GM21825 (cell line): ENCODE measurements at regions not wholly inside any gene's neighbourhood (a gene's known extent, or its start where the extent isn't known, plus 50 kb on each side); places are given as distances from the start of the nearest gene placed in this dataset.

Experiments
- ATAC-seq: cut with Tn5 transposase; IDR thresholded peaks from one replicate; pipeline ENCODE4 v1.9.1; 2021; ENCODE audit warnings: mild to moderate bottlenecking, moderate library complexity; ENCODE audit not compliant: unreplicated experiment

DNA sequence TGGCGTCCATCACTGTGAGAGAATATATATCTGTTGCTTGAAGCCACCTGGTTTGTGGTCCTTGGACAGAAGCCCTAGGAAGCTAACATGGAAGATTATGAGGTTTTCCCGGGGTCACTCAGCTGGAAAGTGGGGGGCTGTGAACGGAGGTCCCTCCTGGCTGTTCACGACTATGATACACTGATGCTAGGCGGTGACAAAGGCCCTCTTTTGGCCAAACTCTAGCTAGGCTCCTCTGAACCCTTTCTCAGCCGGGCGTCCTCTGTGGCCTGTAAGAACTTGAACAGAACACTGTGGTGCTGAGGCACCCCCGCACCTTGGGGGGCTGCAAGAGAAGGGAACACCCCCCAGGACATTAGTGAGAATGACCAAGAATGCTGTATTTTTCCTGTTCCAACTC lies 164.6 kb downstream of the TFCP2L1 start:
- no peak for ATAC-seq

DNA sequence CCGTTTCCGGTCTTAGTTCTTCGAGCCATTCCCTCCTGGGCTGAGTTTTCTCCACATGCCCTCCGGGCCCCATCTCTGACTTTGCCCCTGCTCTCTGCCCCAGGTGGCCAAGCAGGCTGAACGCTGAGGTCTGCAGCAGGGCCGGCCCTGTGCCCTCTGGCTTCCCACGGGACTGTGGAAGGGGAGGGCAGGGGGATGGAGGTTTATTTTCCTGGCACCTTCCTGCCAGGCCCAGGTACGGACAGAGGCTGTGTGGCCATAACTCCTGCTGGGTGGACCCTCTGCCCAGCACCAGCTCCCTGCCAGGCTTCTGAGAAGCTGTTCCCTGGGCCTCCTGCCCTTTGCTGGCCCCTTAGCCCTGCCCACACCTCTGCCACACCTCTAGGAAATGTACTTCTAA lies 164.0 kb downstream of the TFCP2L1 start:
- ATAC-seq: no peak

GRCh38 chr2:121121661-121122060 lies 163.3 kb downstream of the TFCP2L1 start:
- ATAC-seq: no peak

DNA sequence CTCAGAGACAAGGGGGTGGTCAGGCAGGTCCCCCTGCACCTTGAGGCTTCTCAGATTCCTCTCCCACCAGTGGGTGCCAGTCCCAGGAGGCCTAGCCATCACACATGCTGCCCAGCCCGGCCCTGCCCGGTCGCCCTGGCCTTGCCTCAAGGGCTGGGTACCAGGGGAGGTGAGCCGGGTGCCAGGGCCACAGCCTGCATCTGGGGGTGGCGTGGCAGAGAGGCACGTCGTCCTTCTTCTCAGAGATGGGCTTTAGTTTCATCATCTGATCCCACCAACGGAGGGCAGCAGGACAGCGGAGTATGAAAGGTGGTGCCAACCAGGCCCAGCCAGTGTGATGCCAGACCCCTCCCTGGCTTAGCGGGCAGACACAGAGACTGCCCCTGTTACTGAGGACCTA lies 161.7 kb downstream of the TFCP2L1 start:
- no peak for ATAC-seq

GRCh38 chr2:121124330-121124729 lies 160.7 kb downstream of the TFCP2L1 start:
- ATAC-seq: no peak

DNA sequence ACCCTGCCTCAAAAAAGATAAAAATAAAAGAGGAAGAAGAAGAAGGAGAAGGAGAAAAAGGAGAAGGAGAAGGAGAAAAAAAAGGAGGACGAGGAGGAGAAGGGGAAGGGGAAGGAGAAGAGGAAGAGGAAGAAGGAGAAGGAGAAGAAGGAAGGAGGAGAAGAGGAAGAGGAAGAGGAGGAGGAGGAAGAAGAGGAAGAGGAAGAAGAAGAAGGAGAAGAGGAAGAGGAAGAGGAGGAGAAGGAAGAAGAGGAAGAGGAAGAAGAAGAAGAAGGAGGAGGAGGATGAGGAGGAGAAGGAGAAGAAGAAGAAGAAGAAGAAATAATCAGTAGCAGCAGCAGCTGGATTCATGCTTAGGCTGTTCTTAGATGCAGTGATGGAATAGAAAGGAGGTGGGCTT lies 159.7 kb downstream of the TFCP2L1 start:
- no peak for ATAC-seq

DNA sequence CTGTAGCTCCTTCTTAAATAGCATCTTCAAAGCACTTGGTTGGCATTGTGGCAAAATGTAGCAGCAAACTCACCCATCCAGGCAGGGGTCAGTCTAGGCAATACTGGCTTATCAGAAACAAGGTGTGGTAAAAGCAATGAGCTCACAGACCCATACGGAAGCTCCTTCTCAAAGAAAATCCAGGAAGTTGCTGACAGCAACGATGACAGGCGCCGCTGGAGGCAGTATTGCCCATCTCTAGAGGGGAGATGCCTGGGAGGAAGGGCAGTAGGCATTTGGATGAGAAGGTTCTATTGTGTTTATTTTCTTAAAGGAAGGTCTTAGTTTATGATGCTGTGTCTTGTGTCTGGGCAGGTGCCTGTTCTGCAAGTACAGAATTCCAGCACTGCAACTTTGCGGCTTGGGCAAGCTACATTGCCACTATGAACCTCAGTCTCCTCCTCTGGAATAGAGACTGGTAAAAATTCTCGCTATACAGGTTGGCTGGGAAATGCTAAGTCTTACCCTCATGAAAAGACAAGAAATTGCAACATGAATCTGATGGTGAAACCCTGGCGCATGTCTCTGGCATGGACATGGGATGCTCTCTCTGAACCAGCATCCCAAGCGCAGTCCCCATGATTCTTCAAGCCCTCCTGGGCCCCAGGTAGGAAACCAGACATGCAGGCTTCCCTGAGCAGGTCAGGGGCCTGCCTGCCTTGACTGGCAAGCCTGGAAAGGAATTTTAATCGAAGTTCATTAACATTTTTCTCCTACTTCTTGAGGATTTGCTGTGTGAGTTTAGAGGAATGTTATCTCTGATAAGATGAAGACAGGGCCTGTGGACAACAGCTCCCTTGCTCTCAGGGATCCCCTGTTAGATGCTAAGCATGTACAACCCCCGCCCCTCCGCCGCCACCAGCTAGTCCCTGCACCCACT lies 156.0 kb downstream of the TFCP2L1 start:
- no peak for ATAC-seq

GRCh38 chr2:121129692-121130091 lies 155.3 kb downstream of the TFCP2L1 start:
- ATAC-seq: no peak

DNA sequence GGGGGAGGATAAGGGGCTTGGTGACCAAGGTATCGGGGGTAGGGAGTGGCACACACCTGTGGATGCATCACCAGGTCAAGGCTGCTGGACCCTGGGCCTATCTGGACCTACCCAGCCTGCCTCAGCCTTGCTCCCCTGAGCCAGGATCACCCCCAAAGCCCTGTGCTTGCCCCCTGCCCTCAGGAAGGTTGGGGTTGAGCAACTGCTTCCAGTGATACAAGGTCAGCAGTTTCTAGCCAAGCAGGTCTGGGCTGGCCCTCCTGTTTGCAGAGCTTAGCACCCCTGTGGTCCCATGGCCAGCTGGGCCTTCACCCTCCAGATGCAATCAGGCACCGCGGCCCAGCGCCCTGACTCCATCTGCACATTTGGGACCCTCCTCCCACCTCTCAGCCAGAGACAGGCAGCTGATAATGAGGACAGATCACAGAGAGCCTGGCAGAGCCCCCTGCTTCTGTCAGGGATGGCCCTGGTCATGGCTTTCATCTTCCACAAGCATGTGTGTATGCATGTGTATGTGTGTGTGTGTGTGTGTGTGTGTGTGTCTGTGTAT lies 154.6 kb downstream of the TFCP2L1 start:
- no peak for ATAC-seq

DNA sequence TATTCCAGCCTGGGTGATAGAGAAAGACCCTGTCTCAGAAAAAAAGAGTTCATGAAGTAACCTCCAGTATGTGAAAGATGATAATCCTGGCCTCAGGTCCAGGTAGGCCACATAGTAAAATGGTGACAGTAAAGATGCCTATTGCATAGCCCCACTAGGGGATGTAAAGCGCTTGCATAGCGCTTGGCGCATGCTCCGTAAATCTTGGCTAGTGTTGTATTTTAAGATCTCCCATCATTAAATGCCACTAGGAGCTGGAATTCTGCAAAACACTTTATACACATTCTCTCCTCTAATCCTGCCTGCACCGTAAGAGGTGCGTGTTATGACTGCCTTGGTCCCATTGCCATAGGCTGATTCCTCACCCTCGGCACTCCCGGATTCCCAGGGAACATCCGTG lies 153.6 kb downstream of the TFCP2L1 start:
- no peak for ATAC-seq

GRCh38 chr2:121132054-121132761 lies 152.8 kb downstream of the TFCP2L1 start:
- no peak for ATAC-seq

GRCh38 chr2:121132762-121133107 lies 152.3 kb downstream of the TFCP2L1 start:
- no peak for ATAC-seq

DNA sequence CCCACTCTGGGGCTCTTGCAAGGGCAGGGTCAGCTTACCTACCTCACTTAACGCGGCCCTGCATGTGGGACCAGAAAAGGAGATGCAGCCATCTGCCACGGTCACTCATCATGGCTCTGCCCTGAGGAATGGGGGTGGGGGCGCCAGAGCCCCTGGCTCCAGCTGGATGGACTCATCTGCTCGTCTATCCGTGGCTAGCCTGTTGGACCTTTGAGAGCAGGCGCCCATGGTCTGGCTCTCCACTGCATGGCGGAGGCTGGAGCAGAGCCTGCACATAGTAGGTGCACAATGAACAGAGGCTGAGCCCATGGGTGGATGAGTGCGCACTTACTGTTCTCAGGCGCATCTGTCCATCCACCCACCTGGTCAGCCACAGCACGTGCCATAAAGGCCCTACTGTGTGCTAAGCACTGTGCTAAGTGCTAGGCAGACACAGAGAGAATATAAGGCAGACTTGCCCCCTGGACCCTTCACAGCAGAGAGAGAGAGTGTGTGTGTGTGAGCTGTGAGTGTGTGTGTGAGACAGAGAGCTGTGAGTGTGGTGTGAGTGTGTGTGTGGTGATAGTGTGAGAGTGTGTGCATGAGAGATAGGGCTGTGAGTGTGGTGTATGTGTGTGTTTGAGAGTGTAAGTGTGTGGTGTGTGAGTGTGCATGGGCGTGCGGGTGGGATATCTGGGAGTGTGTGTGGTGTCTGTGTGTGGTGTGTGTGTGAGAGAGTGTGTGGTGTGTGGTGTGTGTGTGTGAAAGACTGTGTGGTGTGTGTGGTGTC lies 151.3 kb downstream of the TFCP2L1 start:
- no peak for ATAC-seq

DNA sequence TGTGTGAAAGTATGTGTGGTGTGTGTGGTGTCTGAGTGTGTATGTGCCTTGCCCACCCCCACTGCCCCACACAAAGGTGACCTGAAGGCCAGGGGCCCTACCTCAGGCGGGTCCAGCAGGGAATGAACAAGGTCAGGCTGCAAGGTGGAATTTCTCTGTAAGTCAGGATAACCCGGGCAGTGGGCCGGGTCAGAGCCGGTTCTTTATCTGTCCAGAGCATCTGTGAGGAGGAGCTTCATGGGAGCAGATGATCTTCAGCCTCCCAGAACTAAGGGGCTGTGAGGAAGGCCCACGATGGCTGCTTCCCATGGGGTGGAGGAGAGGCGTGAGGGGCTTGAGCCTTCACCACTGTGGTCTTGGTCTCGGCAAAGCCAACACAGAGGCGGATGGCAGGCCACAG lies 150.3 kb downstream of the TFCP2L1 start:
- ATAC-seq: no peak

DNA sequence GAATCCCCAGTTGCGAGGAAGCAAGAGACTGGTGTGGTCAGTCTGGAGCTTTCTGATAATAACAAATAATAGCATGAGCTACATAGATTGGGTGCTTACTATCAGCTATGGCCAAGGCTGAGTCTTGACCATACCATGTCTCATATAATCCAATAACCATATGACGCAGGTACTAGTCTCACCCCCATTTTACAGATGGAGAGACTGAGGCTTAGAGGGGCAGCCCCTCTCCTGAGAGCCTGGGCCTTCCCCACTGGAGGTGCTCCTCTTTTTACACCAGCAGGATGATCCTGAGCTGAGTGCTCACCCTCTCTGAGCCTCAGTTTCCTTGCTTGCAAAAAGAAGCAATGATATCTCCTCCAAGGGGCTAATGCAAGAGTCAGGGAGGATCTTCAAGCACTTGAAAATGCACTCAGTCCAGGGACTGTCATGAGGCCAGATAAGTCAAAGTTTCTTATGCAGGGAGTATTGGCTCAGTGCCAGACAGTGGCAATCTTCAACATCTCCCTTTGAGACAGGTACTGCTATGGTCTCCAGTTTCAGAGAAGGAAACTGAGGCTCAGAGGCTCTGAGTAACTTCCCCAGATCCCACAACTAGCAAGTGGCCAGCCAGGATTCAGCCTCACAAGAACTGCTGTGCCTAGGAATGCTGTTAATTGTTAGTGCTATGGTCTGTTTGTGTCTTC lies 149.7 kb downstream of the TFCP2L1 start:
- no peak for ATAC-seq

- ATAC-seq: no peak
These were observed 148.7 kb downstream of the TFCP2L1 start for GRCh38 chr2:121136323-121136722.

GRCh38 chr2:121137571-121137970 lies 147.4 kb downstream of the TFCP2L1 start:
- ATAC-seq: no peak

GRCh38 chr2:121140734-121141133 lies 144.3 kb downstream of the TFCP2L1 start:
- no peak for ATAC-seq

DNA sequence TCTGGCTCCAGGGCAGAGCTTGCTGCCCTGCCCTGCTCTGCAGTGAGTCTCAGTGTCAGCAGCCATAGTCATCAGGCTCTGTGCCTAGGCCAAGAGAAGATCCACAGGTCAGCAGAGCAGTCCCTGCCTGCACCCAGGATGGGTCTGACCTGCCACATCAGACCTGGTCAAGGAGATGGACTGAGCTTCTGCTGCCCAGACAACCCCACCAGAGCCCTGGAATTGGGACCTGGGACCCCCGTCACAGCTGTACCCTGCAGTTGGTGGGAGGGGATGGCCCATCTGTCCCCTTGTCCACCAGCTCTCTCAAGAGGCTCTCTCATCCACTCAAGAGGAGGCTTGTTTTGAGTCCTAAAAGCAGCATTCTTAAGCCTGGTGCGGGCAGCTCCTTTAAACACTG lies 142.6 kb downstream of the TFCP2L1 start:
- ATAC-seq: no peak

GRCh38 chr2:121144111-121144510 lies 140.9 kb downstream of the TFCP2L1 start:
- ATAC-seq: no peak

GRCh38 chr2:121146630-121147029 lies 138.4 kb downstream of the TFCP2L1 start:
- no peak for ATAC-seq
